Kidney tubule cell (primary cell): ENCODE measurements at regions not wholly inside any gene's neighbourhood (a gene's known extent, or its start where the extent isn't known, plus 50 kb on each side); places are given as distances from the start of the nearest gene placed in this dataset.
A peak's percentile ranks its signal among the peaks of the same experiment; 100 is the strongest.
"Not testable (repeated sequence)": the region's sequence is repeated elsewhere in the genome, so short reads cannot be mapped to it uniquely, and the experiment has no call there.

Experiments
- DNase-seq: peaks from one replicate; pipeline ENCODE4 v3.0.0-alpha.2; 2018; ENCODE audit warnings: low spot score

DNA sequence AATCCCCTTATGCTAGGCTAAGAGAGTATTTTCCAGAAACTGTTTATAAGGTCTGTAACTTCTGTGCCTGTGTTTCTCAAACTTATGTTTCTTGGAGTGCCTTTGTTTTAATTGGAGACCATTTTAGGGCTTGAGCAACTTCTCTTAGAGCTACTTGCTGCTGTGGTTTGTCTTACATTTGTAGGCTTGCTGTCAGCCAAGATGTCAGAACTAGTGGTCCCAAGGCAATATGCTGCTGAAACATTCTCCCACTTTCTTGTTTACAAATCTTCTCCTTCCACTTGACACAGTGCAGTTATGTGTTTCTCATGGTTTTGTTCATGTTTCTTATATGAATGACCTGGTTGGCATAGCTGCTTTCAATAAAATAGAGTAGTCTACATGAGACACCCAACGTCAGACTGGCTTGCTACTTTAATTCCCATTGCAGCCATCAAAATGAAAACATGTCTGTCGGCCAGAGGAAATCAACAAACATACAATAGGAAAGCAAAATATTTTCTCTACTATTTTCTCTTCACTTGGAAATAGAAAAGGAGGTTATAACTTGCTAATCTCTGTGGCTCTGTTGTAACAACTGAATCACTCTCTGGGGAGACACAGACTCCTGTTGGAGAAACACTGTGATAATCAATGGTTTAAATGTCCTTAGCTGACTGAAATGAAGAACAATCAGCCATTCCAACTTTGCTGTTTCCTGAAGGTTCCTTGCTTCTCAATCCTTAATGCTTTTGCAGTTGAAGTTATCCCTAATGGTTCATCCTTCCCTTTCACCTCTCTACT, 426.4 kb downstream of the PDGFC start:
- DNase-seq = no peak

DNA sequence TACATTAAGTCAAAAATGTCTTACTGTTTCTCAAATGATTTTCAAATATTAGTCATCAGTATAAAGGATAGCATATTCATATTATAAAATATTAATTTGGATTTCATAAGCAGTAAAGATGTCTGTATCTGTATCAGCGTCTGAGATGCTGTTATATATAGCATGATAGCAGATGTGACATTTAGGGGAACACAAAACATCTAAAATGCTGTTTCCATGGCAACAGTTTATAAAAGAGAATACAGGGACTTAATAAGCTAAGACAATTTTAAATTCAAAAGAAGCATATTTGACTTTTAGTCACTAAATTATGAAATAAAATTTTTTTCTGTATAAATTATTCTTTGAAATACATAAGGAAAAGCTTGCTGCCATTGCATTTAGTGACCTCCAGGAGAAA, 432.2 kb downstream of the PDGFC start:
- no peak for DNase-seq

DNA sequence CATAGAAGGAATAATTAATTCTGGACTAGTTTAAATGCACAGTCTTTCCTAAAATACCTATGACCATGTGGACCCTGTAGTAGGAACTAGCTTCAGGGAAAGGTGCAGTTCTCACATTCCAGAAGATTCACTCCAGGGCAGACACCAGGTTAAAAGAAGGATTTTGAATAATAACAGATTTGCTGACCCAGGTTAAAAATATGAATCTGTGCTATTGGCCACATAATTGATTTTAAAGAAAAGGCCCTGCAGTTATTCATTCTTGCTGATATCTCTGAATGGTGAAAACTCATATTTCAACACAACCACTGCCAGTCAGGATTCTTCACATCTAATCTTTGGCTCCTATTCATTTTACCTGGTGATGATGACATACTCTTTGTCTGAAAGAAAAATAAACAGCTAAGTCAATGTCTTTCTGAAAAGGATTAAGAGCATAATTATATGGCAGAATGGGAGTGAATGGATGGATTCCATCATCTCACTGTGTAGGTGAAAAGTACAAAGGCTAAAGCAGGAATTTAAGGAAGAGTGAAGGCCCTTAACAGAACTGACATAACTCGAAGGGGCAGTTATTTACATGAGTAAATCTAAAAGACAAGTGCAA, 432.8 kb downstream of the PDGFC start:
- DNase-seq = no peak

DNA sequence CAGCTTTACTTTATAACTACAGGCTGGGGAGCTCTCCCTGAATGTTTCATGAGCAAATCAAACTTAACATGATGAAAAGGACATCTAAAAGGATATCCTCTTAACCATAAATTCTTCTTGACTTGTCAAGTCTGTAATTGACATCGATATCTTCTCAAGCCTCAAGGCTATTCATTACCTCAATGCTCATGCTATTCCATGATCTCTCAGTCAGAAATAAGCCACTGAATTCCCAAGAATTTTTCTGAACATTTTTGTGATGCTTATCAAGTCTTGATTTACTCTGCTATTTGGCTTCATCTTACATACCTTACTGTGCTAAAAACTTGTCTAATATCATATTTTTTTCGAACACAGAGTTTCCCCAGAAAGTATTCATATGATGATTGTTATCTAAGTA, 433.4 kb downstream of the PDGFC start:
- no peak for DNase-seq

DNA sequence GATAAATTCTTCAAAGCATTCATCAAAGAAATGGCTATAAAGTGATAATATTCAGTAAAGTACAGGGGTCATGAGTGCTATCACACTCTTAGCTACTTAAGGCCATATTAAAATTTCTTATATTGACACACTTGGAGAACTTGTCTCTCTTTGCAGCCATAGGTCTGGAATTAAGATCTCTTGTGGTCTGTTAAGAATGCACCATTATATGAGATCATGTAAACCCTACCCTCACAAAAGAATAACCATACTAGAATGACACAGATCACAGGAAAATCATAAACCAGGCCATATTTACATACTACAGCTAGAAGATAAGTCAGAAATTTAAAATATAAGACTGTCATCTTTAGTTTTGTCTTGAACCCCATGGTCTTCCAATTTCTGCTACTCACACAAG, 434.3 kb downstream of the PDGFC start:
- no peak for DNase-seq

DNA sequence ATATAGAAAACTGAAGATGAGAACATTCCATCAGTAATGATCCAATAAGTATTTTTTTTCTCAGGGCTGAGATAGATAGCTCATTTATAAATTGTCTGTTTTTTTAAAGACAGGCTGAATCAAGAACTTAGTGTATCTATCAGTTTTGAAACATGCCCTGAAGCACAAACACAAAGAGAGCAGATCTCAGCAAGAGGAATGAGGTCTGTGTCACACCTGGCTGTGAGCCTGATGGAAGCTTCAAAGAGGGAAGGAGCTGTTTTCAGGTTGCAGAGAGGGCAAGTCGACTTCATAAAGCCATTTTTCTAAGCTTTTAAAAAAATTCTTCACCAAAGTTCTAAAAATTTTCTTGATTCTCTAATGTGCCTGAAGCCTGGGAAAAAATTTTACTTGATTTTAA, 434.9 kb downstream of the PDGFC start:
- no peak for DNase-seq

DNA sequence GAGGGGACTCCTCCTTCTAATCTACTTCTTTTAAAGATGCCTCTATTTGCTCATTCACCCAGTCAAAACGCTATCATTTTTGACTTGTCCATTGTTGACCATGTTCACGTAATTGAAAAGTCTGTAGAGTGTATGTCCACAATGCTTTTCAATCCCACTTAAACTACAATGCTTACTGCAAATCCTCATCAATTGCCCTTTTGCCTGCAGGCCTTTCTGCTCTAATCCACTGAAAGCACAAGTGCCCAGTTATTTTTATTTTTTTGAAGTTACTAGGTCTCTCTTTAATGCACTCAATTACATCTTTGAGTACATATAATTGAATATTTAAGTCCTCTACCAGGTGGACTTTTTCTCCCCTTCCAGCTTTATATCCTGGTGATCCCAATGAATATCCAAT, 437.4 kb downstream of the PDGFC start:
- DNase-seq = no peak

DNA sequence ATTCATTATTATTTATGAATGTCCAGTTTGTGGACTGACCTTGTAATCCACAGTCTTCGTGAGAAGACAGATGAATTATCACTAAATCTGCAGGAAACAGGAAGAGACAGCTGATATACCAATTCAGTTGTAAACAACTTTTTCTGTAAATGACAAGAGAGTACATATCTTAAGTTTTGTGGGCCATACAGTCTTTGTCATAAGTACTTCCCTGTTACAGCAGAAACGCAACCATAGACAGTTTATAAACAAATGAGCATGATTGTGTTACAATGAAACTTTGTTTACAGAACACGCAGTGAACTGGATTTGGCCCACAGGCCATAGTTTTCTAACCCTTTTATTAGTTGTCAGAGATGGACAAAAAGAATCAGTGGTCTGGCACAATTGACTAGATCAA, 443.4 kb downstream of the PDGFC start:
- DNase-seq = no peak

DNA sequence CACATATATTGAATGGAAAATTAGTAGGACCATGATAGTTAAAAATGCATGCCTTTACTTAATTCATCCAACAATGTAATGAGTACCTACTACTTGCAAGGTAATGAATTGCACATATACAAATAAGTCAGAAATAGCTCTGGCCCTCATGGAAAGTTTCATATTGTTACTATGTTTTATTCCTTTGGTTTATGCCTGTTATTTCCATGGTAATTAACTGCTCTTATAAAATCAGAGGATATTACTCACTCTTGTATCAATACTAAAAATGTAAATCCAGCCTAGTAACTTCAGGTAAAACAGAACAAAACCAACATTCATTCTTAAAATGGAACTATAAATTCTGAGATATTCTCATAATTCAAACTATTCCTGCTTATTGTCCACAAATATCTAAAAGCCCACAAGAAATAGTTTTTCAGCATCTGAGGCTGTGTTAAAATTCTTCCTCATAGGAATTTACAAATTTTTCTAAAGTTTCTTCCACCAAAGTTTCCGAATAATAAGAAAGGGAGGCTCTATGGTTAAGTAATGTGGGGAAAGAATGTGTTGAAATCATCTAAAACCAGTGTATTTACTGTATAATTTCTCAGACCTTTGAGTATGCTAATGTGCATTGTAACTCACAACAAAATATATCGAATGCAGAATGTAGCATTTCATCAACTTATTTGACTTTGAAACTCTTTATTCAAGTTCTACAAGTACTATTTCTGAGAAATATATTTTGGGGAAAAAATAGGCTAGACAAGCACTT, 444.2 kb downstream of the PDGFC start:
- no peak for DNase-seq

DNA sequence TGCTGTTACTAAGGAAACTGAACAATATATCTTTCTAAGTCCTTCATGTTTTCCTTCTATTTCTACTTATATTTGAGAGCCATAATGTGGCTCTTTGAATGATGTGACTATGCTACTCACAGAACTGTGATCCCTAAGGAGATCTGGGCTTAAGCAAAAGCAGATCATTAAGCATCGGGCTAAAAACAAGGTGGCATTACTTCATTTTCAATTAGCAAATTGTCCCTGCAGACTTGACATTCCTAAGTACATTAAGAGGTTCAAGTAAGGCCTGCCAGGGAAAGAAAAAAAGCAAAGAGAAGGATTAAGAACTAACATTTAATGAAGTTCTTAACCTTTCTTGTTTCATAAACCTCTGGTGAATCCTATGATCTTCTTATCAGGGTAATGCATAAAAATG, 447.6 kb downstream of the PDGFC start:
- DNase-seq = no peak

DNA sequence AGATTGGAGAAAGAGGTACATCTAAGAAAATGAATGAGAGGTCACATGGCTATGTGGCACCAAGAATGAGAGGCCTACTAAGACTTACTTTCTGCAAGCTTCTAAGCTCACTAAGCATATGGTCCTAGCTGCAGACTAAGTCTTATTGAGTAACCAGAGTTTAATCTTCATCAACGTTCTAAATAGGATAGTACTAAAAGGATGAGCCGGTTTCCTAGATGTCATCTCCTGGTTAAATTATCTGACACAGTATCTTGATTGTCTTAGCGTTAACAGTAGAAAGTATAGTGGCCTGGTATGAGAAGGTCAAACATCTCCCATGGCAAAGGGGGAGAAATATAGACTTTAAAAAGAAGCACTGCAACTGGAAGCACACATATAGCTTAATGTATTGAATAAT, 448.1 kb downstream of the PDGFC start:
- DNase-seq = no peak

DNA sequence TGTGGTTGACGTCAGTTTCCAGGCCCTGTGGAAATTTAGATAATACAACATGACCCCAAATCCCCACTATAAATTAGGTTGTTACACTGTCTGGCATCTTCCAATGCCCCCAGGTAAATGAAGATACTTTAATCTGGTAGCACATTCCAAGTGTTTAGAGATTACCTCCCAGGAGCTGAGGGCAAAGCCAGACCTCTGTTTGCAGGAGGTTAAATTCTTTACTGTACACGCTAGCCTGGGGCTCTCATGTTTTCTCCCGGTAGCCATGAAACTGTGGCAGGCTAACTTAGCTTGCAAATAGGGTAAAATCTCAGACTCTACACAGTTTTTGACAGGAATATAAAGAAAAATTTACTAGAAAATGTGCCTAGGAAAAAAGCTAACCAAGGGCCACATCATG, 450.0 kb downstream of the PDGFC start:
- no peak for DNase-seq

DNA sequence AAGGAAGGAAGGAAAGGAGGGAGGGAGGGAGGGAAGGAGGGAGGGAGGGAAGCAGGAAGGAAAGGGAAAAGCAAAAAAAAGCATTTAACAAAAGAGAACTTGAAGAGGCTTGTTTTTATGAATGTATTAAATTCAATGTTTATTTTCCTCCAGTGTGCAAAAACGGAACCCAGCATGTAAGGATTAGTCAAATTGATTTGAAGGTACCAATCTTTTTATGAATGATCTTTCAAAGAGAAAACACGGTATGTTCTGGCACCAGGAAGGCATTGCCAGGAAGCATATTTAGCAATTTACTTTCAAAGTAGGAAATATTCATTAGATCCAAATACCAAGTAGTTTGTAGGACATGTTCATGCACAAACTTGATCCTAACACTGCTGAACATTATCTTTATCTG, 453.6 kb downstream of the PDGFC start:
- DNase-seq = no peak

DNA sequence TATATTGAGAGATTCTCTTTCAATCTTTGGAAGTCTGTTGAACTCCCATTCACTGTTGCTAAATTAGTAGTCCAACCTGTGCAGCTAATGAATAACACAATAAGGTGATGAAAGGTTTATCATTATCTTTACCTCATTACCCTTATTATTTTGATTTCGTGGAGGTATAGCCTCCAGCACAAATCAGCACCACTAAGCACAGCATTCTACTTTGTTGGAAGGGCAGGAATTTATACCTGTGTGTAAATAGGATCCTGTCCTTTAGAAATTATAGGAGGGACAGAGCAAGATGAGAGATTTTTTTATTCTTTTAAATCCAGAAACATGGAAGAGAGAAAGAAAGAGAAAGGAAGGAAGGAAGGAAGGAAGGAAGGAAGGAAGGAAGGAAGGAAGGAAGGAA, 454.1 kb downstream of the PDGFC start:
- no peak for DNase-seq

DNA sequence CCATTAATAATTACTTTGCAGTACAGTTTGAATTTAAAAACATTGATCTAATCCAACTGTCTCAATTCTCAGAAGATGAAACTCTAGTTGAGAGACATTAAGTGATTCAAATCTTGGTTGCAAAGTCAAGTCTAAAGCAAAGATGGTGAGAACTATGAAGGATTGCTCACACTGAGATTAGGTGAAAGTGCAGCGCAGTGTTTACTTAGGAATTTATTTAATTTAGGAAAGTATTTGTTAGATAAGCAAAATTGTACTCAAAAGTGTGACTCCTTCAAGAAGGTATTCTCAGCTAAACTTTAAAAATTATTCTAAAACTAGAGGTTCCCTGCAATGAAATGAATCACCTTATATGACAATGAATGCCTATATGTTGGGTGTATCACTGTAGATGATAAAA, 454.9 kb downstream of the PDGFC start:
- no peak for DNase-seq

DNA sequence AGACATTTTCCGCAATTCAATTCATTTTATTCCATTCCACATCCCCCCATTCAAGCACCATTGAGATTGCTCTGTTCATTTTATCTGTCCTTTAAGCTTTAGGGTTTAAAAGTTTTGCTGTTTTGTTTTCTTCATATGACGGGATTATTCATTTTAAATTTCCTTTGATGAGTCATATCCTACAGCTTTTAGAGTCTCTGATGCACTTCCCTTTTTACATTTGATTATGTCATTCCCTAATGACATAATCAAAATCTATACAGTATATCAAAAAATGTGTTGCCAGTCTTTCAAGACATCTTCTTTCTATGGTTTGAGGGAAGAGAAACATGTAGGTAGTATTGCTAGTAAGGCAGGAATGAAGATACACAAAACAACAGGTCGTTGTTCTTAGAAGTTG, 456.3 kb downstream of the PDGFC start:
- DNase-seq = no peak

DNA sequence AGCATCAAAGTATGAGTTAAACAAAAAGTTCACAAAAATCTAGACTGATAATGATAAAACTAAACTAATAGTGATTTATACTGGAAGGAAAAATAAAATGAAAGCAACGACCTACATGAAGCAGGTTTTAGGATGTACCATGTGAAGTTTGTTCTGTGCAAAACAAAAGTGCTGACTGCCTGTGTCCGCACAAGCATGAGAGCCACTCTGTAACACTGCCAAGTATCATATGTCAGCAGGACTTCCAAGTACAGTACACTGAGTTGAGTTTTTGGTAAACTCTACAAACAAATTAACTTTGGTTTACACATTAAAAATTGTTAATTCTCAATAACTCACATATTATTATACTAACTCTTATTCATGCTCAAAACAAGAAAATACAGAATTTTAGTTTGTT, 459.0 kb downstream of the PDGFC start:
- DNase-seq = no peak

DNA sequence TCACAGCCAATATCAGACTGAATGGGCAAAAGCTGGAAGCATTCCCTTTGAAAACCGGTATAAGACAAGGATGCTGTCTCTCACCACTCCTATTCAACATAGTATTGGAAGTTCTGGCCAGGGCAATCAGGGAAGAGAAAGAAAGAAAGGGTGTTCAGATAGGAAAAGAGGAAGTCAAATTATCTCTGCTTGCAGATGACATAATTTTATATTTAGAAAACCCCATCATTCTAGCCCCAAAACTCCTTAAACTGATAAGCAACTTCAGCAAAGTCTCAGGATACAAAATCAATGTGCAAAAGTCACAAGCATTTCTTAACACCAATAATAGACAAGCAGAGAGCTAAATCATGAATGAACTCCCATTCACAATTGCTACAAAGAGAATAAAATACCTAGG, 461.7 kb downstream of the PDGFC start:
- DNase-seq = not testable (repeated sequence)

DNA sequence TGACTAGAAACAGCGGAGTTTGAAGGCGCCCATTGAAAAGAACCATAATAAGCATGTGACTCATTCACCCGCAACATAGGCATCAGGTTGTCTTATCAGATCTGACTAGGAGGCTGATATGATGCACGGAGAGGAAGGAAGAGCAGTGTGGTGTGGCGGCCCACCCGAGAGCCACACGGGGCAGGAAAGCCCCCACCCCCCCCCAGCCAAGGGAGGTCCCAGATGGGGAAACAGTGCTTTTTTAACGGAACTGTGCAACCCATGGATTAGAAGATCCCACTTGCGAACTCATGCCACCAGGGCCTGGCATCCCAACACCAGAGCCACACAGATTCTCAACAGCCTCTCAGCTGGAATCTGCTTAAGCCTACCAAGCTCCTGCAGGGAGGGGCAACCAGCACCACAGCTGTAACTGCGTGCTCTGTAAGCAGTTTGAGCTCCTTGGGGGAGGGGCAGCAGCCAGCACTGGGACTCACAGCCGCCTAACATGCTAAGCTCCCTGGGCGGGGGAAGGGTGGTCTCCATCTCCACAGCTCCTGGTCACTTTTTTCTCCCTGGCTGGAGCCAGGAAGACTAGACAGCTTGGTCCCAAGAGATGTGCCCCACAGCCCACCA, 466.2 kb downstream of the PDGFC start:
- no peak for DNase-seq

DNA sequence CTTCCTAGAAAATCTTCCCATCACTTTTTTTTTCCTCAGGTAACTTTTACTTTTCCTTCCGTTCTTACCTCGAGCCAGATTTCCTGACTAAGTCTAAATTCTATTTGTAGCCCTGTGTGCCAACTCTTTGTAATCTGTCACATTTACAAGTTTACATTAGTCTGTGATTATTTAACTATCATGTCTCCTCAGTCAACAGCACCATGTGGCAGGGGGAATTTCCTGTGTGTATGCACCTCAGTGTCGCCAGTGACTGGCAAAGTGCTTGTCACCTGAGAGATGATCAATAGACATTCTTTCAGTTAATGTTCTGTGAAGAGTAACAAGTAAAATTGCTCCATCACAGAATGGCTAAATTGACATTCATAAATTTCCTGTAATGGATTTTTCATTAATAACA, 468.5 kb downstream of the PDGFC start:
- peak; percentile 47 for DNase-seq

DNA sequence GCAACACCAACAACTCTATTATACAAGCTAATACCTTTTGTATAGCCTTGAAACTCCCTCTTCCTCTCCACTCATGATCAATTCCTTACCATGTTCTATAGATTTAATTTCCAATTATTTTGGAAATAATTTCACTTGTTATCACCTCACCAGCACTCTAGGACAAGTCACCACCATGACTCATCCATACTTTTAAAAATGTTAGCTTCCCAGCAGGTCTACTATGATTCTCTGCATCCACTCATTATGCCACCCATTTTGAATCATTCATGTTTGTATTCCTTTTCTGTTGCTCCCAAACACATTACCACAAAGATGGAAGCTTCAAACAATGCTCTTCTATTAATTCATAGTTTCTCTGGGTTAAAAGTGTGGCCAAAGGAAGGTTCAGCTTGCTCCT, 469.6 kb downstream of the PDGFC start:
- no peak for DNase-seq

DNA sequence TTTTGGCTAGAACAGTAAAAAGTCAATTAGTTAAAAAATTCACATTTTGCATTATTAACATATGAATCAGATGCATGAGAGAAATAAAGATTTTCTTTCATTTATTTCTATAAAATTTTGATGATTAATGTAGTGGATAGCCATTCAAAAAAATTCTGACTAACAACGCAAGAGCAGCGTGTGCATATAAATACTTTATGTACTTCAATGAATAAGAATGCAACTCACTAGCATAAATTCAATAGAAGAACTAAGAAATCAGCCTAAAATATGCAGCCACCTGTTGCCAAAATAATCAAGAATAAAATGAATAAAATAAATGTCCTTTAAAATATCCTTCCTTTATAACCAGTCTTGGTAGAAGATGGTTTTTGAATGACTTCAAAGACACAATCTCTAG, 471.9 kb downstream of the PDGFC start:
- no peak for DNase-seq

DNA sequence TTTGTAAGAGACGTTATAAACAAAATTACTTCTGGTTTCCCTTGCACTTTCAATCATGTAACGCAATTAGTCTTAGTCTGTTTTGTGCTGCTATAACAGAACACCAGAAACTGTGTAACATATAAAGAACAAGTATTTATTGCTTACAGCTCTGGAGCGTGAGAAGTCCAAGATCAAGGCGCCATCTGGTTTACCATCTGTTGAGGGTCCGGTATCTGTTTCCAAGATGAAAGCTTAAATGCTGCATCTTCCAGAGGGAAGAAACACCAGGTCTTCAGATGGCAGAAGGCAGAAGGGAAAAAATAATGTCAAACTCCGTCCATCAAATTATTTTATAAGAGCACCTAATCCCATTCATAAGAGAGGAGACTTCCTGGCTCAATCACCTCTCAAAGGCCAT, 474.1 kb downstream of the PDGFC start:
- no peak for DNase-seq
